Activated T-helper 9 cell treated with anti-CD3 and anti-CD28 coated beads, Interleukin-2, amount 50 U/mL, for 16 hours (primary cell): ENCODE measurements at regions not wholly inside any gene's neighbourhood (a gene's known extent, or its start where the extent isn't known, plus 50 kb on each side); places are given as distances from the start of the nearest gene placed in this dataset.
"Not testable (repeated sequence)": the region's sequence is repeated elsewhere in the genome, so short reads cannot be mapped to it uniquely, and the experiment has no call there.

Experiments used
- DNase-seq: peaks from one replicate; pipeline ENCODE4 v3.0.0-alpha.2; 2020; ENCODE audit warnings: low read depth

DNA sequence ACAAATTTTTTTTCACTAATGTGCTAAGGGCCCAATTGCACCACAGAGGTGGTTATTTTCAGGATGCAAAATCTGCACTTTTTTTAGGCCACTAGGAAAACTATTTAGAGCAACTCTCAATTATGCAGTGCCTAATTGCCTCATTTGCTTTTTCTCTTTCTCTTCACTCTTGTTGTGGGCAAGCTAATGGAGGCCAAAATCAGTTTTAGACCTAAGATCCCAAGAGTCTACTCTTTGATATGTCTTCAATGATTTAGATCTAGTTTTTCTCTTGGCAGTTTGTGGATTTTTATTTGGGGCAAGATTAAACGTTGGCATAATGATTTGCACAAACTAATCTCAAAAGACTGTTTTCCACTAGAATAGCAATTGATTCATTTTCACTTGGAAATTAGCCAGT is 1996.9 kb downstream of the LRRC4C start:
- DNase-seq: no peak

DNA sequence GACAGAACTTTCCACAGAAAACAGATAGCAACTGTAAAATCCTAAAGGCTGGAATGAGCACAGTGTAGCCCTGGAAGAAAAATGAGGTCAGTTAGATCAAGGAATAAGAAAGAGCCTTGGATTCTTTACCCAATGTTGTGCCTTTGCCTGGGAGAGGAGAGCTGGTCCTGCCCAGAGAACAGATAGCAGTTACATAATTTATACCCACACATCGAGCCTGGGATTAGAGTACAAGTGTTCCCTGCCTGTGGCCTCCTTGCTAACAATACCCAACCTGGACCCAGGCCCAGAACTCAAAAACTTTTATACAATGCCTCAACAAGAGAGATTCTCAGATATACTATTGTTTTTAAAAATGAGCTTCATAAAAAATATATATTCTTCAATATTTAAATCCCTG is 1998.4 kb downstream of the LRRC4C start:
- DNase-seq: no peak

DNA sequence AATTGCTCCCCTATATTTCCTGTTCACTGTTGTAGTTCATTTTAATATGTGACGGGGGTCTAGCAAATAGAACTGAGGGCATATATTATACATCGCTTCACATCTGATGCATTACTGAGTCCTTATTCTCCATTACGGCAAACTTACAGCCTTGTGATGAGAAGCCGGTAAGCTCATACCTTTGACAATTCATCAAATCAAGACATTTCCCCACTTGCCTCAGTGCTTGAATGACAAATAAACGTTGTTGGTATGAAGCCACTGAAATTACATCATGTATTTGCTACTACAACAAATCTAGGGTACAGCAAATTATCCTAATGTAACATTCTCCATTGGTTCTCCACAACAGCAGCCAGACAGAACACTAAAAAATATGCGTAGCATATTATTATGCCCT is 1999.8 kb downstream of the LRRC4C start:
- no peak for DNase-seq

DNA sequence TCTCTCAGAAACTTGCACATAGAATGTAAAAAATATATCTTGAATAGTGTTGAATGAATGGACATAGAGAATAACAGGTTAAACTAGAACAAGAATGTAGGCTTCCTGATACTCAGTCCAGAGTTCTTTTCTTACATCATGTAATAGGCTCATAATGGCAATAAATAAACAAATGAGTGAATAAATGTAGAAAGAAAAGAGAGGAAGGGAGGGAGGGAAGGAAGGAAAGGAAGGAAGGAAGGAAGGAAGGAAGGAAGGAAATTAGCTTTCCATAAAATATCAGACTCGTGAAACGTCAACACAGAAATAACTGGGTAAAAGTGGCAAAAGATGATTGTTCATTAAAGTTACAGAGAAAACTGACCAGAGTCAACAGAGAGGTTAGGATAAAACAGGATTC is 2001.0 kb downstream of the LRRC4C start:
- no peak for DNase-seq

DNA sequence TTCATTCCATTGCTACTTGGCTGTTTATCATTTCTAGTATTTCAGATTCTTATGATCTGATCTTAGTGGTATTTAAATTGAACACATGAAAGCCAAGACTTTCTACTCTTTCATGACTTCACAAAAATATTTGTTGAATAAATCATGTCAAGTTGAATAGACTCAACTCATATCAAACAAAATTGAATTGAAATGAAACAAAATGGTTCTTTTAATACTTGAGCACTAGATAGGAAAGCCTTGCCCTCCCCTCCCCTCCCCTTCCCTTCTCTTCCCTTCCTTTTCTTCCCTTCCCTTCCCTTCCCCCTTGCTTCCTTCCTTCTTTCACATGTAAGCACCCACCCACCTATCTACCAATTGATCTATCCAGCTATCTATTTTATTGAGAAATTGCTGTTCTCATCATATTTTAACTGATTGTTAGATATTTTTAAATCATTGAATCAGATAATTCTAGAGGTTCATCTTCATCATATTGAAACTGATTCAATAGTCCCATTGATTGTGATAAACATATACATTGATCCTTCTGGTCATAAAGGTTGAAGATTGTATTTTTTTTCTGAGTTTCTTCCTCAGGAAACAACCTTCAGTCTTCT is 2015.9 kb downstream of the LRRC4C start:
- DNase-seq: no peak

DNA sequence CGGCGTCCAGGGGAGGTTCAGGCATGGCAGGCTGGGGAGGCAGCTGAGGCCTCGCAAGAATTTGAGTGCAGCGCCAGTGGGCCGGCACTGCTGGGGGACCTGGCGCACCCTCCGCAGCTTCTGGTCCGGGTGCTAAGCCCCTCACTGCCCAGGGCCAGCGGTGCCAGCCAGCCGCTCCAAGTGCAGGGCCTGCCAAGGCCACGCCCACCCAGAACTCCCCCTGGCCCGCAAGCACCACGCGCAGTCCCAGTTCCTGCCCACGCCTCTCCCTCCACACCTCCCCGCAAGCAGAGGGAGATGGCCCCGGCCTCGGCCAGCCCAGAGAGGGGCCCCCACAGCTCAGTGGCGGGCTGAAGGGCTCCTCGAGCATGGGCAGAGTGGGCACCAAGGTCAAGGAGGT is 2017.3 kb downstream of the LRRC4C start:
- no peak for DNase-seq

DNA sequence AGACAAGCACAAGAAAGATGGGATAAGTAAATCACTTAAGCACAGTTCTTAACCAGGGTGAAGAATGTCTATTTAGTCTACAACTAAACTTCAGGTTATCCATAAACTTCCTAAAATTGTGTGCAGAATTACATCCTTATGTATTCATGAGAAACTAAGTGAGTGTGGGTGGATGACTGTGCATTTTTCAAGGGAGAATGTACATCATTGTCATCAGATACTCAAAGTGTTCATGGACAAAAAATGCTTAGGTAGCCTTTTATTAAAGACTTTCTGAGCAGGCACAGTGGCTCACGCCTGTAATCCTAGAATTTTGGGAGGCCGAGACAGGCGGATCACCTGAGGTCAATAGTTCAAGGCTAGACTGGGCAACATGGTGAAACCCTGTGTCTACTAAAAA is 2023.8 kb downstream of the LRRC4C start:
- no peak for DNase-seq

DNA sequence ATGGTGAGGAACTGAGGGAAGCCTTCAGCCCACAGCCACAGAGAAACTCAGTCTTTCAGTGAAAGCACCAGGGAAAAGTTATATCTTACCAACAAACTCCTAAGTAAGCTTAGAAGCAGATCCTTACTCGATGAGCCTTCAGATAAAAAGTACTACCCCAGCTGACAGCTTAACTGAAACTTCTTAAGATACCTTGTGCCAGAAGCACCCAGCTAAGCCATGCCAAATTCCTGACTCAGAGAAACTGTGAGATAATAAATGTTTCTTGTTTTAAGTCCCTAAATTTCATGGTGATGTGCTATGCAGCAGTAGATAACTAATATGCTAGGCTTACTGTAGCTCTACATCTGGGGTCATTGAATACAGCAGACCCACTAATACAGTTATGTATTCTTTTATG is 2025.0 kb downstream of the LRRC4C start:
- DNase-seq: no peak

DNA sequence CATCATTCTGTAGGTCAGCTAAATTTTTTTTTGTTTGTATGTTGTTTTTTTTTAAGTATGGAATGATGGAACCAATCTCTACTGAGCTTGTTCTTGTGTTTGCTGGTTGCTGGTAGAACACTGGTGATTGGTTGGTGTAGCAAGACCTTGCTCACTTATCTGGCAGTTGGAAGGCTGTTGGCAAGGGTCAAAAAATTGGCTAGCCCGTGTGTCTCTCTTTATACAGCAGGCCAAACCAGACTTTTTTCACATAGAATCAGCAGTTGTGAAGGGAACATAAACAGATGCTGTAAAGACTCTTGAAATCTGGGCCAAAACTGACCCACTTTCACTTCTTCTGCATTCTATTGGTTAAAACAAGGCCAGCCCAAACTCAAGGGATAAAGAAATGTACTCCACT is 2026.5 kb downstream of the LRRC4C start:
- no peak for DNase-seq

DNA sequence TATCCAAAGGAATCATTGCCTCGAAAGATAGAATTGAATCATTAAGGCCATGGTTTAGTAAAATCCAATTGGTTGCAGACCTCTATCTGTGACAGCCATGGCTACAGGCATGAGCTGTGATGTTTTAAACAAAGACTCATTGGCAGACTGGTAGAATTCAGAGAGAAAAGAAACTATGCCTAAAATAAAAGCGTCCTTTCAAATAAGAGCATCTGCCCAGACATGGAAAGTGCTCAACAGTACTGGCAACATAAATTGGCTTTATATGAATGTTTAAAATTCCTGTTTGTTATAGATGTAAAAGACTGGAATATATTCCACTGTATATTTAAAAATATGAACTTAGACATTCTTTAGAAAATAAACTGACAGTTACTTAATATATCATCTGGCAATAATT is 2034.2 kb downstream of the LRRC4C start:
- no peak for DNase-seq

DNA sequence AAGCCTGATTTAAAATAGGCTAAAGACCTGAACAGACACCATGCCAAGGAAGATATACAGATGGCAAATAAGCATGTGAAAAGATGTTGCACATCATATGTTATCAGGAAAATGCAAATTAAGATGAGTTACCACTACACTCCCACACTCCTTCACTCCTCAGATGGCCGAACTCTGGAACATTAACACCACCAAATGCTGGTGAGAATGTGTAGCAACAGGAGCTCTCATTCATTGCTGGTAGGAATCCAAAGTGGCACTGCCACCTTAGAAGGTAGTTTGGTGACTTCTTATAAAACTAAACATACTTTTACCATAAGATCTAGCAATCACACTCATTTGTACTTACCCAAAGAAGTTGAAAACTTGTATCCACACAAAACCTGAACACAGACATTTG is 2047.3 kb downstream of the LRRC4C start:
- no peak for DNase-seq

DNA sequence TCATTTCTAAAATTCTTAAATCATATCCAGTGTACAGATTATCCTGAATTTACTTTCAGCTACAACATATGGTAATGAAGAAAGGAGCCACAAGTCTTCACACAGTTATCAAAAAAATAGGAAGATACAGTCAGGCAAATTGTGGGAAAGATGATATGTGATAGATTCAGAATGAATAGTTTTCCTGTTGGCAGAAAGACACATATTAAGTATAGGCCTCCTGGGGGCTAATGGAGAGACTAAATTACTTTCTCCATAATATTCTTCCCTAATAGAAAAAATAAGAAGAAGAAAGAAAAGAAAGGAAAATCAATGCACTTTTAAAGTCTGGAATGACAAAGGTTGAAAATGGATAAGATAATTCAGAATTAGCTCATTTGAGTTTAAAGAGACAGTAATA is 2073.5 kb downstream of the LRRC4C start:
- DNase-seq: no peak

DNA sequence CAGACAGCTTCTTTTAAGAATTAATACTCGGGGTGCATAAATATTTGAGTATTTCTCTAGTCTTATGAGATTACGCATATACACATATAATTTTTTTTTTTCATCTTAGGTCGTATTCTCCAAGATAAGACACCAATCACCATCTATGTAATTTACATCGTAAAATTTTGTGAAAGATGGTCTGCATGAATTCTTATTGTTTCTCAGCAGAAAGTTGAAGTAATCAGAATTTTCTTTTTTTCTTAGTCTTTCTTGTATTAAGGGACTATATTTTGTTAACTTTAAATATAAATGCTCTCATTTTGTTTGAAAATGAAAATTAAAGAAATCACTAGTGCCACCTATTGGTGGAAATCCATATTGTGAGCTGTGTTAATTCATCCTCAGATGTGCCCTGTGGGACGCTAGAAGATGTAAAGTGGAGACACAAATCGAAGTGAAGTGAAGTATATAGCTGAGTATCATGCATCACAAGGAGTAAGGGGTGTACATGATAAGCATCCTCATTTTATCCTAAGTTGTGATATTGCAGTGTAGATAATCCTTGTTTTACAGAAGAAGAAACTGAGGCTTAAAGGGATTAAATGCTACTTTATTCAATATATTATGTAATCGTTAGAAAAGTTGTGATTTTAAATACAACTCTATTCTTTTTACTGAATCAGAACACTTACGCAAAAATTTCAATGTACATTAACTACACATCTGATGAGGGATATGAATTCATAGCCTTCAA is 2084.3 kb downstream of the LRRC4C start:
- DNase-seq: no peak

DNA sequence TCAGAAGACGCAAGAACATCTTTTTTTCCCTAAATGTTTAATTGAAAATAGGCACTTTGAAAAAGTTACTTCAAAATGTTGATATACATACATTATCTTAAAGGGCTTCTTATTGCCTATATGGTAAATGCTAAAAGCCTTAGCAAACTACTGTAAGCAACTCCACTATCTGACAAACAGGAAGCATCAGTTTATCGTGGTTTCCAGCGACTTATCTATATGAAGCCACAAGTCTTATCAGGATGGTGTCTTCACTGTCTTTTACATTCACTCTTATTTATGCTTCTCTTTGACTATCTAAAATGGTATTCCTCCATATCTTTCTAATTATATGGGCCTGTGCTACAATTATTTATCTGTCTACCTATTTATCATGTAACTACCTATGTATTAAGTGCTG is 2091.9 kb downstream of the LRRC4C start:
- DNase-seq: no peak

DNA sequence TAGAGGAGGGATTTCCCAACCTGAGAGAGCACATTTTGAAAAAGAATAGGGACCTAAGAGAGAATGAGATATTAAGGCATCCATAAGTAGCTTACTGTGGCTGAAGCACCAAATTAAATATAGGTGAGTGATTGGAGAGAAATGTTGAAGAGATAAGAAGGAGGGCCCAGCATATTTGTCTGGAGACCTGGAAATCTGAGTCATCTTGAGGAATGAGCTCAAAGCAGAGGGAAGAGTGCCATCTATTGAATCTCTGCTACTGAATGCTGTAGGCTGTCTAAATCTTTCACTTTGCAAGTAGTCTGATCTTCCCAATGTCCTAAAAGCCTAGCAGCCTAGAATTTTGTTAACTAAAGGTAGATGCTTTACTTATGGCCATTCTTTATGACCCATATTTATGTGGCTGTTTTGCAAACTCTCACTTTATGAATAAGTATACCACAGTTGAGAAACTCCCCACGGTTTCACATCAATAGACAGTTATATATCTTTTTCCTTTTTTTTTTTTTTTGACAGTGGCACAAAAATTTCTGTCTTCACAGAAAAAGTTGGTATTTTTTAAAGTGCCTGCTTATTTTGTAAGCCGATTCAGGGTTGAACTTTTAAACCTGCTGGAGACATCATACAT is 2093.5 kb downstream of the LRRC4C start:
- no peak for DNase-seq

DNA sequence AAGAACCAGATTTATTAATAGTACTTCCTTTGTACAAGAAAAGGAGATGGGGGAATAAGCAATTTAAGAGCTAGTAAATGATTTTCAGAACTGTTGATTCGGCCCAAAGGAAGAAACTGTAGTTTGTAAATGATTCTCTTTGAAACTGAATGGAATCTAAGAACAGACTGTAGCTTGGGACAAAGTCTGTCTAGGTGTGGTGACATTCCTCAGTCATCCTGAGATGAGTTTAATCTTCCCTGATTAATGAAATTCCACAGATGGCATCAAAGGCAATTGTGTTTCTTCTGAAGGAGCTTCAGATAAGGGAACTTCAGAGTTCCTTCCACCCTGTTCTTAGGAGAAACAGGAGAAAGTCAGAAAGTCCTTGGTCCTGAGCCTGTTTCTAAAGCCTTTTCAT is 2095.9 kb downstream of the LRRC4C start:
- DNase-seq: no peak

DNA sequence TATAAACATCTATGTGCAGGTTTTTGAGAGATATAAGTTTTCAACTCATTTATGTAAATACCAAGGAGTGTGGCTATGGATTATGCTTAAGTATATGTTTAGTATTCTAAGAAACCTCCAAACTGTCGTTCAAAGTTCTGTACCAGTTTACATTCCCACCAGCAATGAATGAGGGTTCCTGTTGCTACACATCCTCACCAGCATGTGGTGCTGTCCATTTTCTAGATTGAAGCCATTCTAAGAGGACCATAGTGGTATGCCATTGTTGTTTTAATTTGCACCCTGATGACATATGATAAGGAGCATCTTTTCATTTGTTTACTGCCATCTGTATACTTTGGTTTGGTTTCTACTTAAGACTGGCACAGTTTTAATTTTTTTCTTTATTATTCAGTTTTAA is 2097.9 kb downstream of the LRRC4C start:
- no peak for DNase-seq

DNA sequence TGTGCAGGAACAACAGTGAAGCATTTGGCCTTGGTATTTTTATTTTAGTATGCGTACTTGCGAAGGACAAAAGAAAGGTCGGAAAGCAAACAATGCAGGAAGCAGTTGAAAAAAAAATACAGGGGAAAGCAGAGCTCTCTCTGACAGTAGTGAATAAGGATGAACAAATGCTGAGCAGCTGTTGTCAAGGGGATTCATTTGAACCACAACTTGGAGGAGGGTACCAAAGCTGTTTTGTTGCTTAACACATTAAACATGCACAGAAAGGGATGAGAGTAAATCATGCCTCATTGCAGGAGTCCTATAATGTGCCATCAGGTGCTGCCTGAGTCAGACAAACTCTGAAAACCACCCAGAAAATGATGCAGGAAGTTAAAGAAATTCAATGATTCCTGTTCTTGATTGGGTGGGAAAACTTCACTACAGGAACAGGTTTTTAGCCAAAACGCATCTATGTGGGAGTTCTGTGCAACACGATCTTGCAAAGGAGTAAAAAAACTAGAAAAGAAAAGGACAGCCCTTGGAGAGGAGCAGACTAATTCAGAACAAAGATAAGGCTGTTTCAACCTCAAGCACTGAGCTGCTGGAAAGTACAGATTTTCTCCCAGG is 2113.5 kb downstream of the LRRC4C start:
- DNase-seq: no peak

DNA sequence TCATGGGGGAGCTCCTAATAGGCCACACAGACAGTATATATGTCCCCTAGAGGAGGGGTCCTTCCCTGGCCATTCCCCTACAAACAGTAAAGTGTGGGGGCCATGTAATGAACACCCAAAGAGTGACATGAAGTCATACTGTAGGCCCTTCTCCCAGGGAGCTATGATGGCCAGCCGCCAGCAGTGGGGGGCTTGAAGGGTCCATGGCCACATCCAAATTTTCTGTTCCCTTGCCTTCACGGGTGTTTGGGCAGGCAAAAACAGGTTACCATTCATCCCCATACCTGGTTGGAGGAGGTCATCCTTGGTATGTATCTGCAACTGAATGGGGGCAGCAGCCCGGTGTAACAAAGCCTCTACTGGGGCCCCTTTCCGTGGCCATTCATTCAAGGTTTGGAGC is 2118.0 kb downstream of the LRRC4C start:
- DNase-seq: no peak

DNA sequence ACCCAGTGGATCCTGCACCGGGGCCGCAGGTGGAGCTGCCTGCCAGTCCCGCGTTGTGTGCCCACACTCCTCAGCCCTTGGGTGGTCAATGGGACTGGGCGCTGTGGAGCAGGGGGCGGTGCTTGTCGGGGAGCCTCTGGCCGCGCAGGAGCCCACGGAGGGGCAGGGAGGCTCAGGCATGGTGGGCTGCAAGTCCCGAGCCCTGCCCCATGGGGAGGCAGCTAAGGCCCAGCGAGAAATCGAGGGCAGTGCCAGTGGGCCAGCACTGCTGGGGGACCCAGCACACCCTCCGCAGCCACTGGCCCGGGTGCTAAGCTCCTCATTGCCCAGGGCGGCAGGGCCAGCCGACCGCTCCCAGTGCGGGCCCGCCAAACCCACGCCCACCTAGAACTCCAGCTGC is 2126.4 kb downstream of the LRRC4C start:
- not testable (repeated sequence) for DNase-seq

DNA sequence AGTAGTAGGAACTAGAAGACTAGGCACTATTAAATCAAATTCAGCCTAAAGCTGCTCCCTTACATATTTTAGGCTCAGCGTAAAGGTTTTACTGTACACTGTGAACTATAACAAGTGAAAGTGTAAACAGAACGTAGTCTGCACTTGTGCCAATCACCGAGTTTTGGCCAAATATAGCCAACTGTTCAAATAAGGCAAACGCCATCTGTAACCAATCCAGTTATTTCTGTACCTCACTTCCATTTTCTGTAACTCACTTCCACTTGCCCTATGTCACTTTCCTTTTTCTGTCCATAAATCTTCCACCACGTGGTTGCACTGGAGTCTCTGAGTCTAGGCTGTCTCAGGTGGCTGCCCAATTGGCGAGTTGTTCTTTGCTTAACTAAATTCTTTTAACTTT is 2132.2 kb downstream of the LRRC4C start:
- DNase-seq: no peak

DNA sequence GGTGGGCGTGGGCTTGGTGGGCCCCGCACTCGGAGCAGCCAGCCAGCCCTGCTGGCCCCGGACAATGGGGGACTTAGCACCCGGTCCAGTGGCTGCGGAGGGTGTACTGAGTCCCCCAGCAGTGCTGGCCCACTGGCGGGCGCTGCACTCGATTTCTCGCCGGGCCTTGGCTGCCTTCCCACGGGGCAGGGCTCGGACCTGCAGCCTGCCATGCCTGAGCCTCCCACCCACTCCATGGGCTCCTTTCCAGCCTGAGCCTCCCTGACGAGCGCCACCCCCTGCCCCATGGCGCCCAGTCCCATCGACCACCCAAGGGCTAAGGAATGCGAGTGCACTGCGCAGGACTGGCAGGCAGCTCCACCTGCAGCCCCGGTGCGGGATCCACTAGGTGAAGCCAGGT is 2147.6 kb downstream of the LRRC4C start:
- DNase-seq: not testable (repeated sequence)

DNA sequence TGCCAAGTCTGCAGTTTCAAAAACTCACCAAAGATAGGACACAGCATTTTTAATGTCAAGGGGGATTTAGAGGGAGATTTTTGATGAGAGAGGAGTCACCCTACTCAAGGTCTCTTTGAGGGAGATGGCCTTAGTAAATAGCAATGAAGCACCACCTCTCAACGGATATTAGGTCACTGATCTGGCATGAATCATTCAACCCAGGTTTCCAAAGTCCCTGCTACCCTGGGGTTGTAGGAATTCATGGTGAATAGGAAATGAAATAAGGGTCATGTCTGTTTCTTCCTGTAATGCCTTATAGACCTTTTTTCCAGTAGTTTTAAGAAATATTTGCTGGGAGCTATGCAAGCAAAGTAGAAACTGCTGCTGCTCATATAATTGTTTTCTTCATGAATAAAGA is 2154.9 kb downstream of the LRRC4C start:
- DNase-seq: no peak
